H9 (cell line): ENCODE measurements at regions not wholly inside any gene's neighbourhood (a gene's known extent, or its start where the extent isn't known, plus 50 kb on each side); places are given as distances from the start of the nearest gene placed in this dataset.
"Not testable (repeated sequence)": the region's sequence is repeated elsewhere in the genome, so short reads cannot be mapped to it uniquely, and the experiment has no call there.

Experiments
- DNase-seq: peaks from one replicate; pipeline ENCODE4 v3.0.0-alpha.2; 2017
- H2AFZ ChIP-seq: one replicate; pipeline ENCODE4 v1.6.1; 2013; ENCODE audit warnings: mild to moderate bottlenecking, low read length, control low read depth, moderate library complexity
- H2AK5ac ChIP-seq: 2 replicates; pipeline ENCODE4 v1.6.1; 2013; ENCODE audit warnings: low read length, control low read depth, mixed read lengths; ENCODE audit not compliant: insufficient read length
- H2BK120ac ChIP-seq: one replicate; pipeline ENCODE4 v1.6.1; 2013; ENCODE audit warnings: low read depth, mild to moderate bottlenecking, low read length, control low read depth, inconsistent platforms; ENCODE audit not compliant: poor library complexity, severe bottlenecking
- H2BK12ac ChIP-seq: 2 replicates; pipeline ENCODE4 v1.6.1; 2013; ENCODE audit warnings: low read length, control low read depth, mixed read lengths, low read depth; ENCODE audit not compliant: insufficient read length
- H2BK15ac ChIP-seq: 2 replicates; pipeline ENCODE4 v1.6.1; 2013; ENCODE audit warnings: low read depth, low read length, control low read depth
- H2BK20ac ChIP-seq: one replicate; pipeline ENCODE4 v1.6.1; 2013; ENCODE audit warnings: low read depth, mild to moderate bottlenecking, low read length, control low read depth, inconsistent platforms; ENCODE audit not compliant: poor library complexity, severe bottlenecking
- H2BK5ac ChIP-seq: 2 replicates; pipeline ENCODE4 v1.6.1; 2013; ENCODE audit warnings: low read length, control low read depth, mixed read lengths; ENCODE audit not compliant: insufficient read length
- H3K14ac ChIP-seq: 2 replicates; pipeline ENCODE4 v1.6.1; 2013; ENCODE audit warnings: low read length, control low read depth; ENCODE audit not compliant: insufficient read depth
- H3K18ac ChIP-seq: 2 replicates; pipeline ENCODE4 v1.6.1; 2013; ENCODE audit warnings: low read depth, mild to moderate bottlenecking, mixed read lengths, low read length, control low read depth; ENCODE audit not compliant: insufficient read length
- H3K23ac ChIP-seq: 2 replicates; pipeline ENCODE4 v1.6.1; 2013; ENCODE audit warnings: low read length, control low read depth, mixed read lengths, low read depth; ENCODE audit not compliant: insufficient read length
- H3K23me2 ChIP-seq: 2 replicates; pipeline ENCODE4 v1.6.1; 2013; ENCODE audit warnings: low read depth, mild to moderate bottlenecking, mixed read lengths, low read length, control low read depth; ENCODE audit not compliant: insufficient read length, poor library complexity, severe bottlenecking
- H3K27ac ChIP-seq: 2 replicates; pipeline ENCODE4 v1.5.1; 2013; ENCODE audit warnings: low read length, control low read depth, mixed read lengths, low read depth; ENCODE audit not compliant: insufficient read length
- H3K27me3 ChIP-seq: 2 replicates; pipeline ENCODE4 v1.6.1; 2013; ENCODE audit warnings: low read length, control low read depth, inconsistent platforms; ENCODE audit not compliant: insufficient read depth
- H3K4ac ChIP-seq: 2 replicates; pipeline ENCODE4 v1.6.1; 2013; ENCODE audit warnings: low read depth, mild to moderate bottlenecking, control low read depth, inconsistent platforms, low read length, moderate library complexity
- H3K4me1 ChIP-seq: 2 replicates; pipeline ENCODE4 v1.6.1; 2013; ENCODE audit warnings: low read length, control low read depth, inconsistent platforms; ENCODE audit not compliant: insufficient read depth
- H3K4me2 ChIP-seq: 2 replicates; pipeline ENCODE4 v1.6.1; 2013; ENCODE audit warnings: low read length, control low read depth, mixed read lengths; ENCODE audit not compliant: insufficient read length, insufficient read depth
- H3K56ac ChIP-seq: 2 replicates; pipeline ENCODE4 v1.6.1; 2013; ENCODE audit warnings: low read depth, mild to moderate bottlenecking, mixed read lengths, low read length, control low read depth; ENCODE audit not compliant: insufficient read length
- H3K79me1 ChIP-seq: 2 replicates; pipeline ENCODE4 v1.6.1; 2013; ENCODE audit warnings: low read depth, mild to moderate bottlenecking, moderate library complexity, low read length, control low read depth, inconsistent platforms; ENCODE audit not compliant: insufficient read depth, poor library complexity, severe bottlenecking
- H3K79me2 ChIP-seq: 2 replicates; pipeline ENCODE4 v1.6.1; 2013; ENCODE audit warnings: low read length, control low read depth, inconsistent platforms; ENCODE audit not compliant: insufficient read depth
- H3K9ac ChIP-seq: 2 replicates; pipeline ENCODE4 v1.6.1; 2013; ENCODE audit warnings: low read length, control low read depth, mixed read lengths; ENCODE audit not compliant: insufficient read length; ENCODE audit errors: extremely low read depth
- H3K9me3 ChIP-seq: one replicate; pipeline ENCODE4 v1.6.1; 2013; ENCODE audit warnings: low read depth, low read length, inconsistent platforms; ENCODE audit not compliant: control insufficient read depth
- H3T11ph ChIP-seq: one replicate; pipeline ENCODE4 v1.6.1; 2013; ENCODE audit warnings: mild to moderate bottlenecking, low read length, control low read depth, inconsistent platforms
- H4K20me1 ChIP-seq: one replicate; pipeline ENCODE4 v1.6.1; 2013; ENCODE audit not compliant: control insufficient read depth, insufficient read length, insufficient read depth
- H4K5ac ChIP-seq: 2 replicates; pipeline ENCODE4 v1.6.1; 2013; ENCODE audit warnings: low read depth, mild to moderate bottlenecking, mixed read lengths, low read length, control low read depth; ENCODE audit not compliant: insufficient read length
- H4K8ac ChIP-seq: replicated peaks from 2 replicates; pipeline ENCODE4 v1.6.1; 2013; ENCODE audit warnings: low read length, control low read depth, mixed read lengths, low read depth; ENCODE audit not compliant: insufficient read length
- H4K91ac ChIP-seq: 2 replicates; pipeline ENCODE4 v1.6.1; 2013; ENCODE audit warnings: low read depth, mild to moderate bottlenecking, moderate library complexity, mixed read lengths, low read length, control low read depth; ENCODE audit not compliant: insufficient read length
- H3K27ac Mint-ChIP-seq, 3 experiments: 2 replicates in 2 of 3; 3 replicates in 1 of 3; pipeline ENCODE4 v1.8.0; 2020 to 2021; ENCODE audit warnings: mixed read lengths in 3 of 3, mild to moderate bottlenecking in 1 of 3, moderate library complexity in 1 of 3
- H3K27me3 Mint-ChIP-seq: 2 replicates; pipeline ENCODE4 v1.8.0; 2021; ENCODE audit warnings: low read depth, mild to moderate bottlenecking, moderate library complexity, mixed read lengths
- H3K36me3 Mint-ChIP-seq, 3 experiments: 2 replicates in 2 of 3; 3 replicates in 1 of 3; pipeline ENCODE4 v1.8.0; 2020 to 2021; ENCODE audit warnings: low read depth in 3 of 3, mixed read lengths in 3 of 3; ENCODE audit not compliant: insufficient read depth in 1 of 3
- H3K4me1 Mint-ChIP-seq, 2 experiments: 2 replicates each; pipeline ENCODE4 v1.8.0; 2020; ENCODE audit warnings: mixed read lengths in 2 of 2
- H3K4me3 Mint-ChIP-seq, 2 experiments: 2 replicates in 1 of 2; 3 replicates in 1 of 2; pipeline ENCODE4 v1.8.0; 2020 to 2021; ENCODE audit warnings: mild to moderate bottlenecking in 2 of 2, mixed read lengths in 2 of 2, moderate library complexity in 1 of 2
- H3K9me3 Mint-ChIP-seq, 2 experiments: 2 replicates in 1 of 2; 3 replicates in 1 of 2; pipeline ENCODE4 v1.8.0; 2020; ENCODE audit warnings: mild to moderate bottlenecking in 2 of 2, mixed read lengths in 2 of 2, moderate library complexity in 1 of 2
- WGBS: extraction: QIAGEN DNeasy Blood & Tissue Kit; methylation state at CpG from one replicate; pipeline ENCODE4 v1.1.7; 2013; ENCODE audit warnings: missing lambda C conversion rate, low lambda C conversion rate, mixed read lengths; ENCODE audit not compliant: insufficient read length; ENCODE audit errors: extremely low coverage; 5-methylcytosine and 5-hydroxymethylcytosine counted together
- TF ChIP-seq, protein P1 (sequence below): fragments of 200-600 bp; sonication (generic); conservative IDR thresholded peaks from 3 replicates; pipeline ENCODE4 v1.8.0; 2021; ENCODE audit warnings: antibody characterized with exemption, mild to moderate bottlenecking

DNA sequence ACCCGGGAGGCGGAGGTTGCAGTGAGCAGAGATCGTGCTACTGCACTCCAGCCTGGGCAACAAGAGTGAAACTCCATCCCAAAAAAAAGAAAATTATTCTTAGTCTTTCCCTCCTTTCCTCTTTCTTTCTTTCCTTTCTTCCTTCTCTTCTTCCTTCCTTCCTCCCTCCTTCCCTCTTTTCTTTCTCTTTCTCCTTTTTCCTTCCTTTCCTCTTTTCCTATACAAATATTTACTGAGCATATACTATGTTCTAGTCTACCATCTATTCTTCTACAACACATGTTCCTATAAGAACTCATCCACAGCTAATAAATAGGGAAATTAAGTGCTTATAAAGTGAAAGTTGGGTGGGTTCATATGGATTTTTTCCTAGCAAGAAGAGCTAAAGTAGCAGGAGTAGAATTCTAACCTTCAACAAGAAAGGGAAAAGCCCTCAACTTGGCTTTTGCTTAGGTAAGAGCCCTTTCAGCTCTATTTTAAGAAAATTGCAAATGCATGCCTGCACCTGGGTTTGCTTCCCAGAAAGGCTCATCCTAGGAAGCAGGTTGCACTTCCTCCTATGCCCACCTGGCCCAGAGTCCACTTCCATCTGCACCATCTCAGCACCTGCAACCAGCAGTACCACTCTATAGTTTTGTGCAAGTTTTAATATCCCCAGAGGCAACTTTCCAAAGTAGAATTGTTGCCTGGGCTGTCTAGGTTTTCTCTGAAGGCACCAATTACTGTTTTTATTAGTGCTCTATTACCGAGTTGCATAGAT lies 122.0 kb upstream of the CCND2 start:
- Mint-ChIP-seq H3K4me3 (no peak overlapping the region), H3K4me1 (peaks cover 24 to 30% of the 10 kb centered on the region in 2 experiments), H3K27me3 (no peaks in the 10 kb centered on the region), H3K36me3 (peaks cover 0 to 1% (median 0%) of the 10 kb centered on the region in 3 experiments; a peak in 2 of 7 replicates), H3K9me3 (peaks cover 0 to 3% of the 10 kb centered on the region in 2 experiments; a peak in 2 of 5 replicates), H3K27ac (no peak overlapping the region)
- no peak overlapping the region for H4K91ac ChIP-seq
- no CpG with 5 or more reads among the region's 4 CpGs for WGBS
- no peak overlapping the region for H2AFZ ChIP-seq
- H3K79me1 ChIP-seq, result no peaks in the 10 kb centered on the region
- H3K27me3 ChIP-seq, result no peaks in the 10 kb centered on the region
- no peaks in the 10 kb centered on the region for H3K23me2 ChIP-seq
- H3K4me1 ChIP-seq, result peaks cover 18% of the 10 kb centered on the region
- no peak overlapping the region for H2AK5ac ChIP-seq
- H3K27ac ChIP-seq, result no peak overlapping the region
- no peak overlapping the region for H3K56ac ChIP-seq
- H2BK120ac ChIP-seq, result no peak overlapping the region
- no peak overlapping the region for H2BK5ac ChIP-seq
- TF ChIP-seq, protein P1, sequence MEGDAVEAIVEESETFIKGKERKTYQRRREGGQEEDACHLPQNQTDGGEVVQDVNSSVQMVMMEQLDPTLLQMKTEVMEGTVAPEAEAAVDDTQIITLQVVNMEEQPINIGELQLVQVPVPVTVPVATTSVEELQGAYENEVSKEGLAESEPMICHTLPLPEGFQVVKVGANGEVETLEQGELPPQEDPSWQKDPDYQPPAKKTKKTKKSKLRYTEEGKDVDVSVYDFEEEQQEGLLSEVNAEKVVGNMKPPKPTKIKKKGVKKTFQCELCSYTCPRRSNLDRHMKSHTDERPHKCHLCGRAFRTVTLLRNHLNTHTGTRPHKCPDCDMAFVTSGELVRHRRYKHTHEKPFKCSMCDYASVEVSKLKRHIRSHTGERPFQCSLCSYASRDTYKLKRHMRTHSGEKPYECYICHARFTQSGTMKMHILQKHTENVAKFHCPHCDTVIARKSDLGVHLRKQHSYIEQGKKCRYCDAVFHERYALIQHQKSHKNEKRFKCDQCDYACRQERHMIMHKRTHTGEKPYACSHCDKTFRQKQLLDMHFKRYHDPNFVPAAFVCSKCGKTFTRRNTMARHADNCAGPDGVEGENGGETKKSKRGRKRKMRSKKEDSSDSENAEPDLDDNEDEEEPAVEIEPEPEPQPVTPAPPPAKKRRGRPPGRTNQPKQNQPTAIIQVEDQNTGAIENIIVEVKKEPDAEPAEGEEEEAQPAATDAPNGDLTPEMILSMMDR, result no peak; the same call in 2 of the 3 replicates
- no peak overlapping the region for H3K23ac ChIP-seq
- no peak overlapping the region for H3T11ph ChIP-seq
- no peak overlapping the region for H3K18ac ChIP-seq
- H2BK15ac ChIP-seq, result no peak overlapping the region
- no peak overlapping the region for H3K9ac ChIP-seq
- no peak overlapping the region for H2BK20ac ChIP-seq
- H3K4me2 ChIP-seq, result no peak overlapping the region
- H4K20me1 ChIP-seq, result no peaks in the 10 kb centered on the region
- H2BK12ac ChIP-seq, result no peak overlapping the region
- H3K4ac ChIP-seq, result no peak overlapping the region
- no peak overlapping the region for H3K14ac ChIP-seq
- H3K79me2 ChIP-seq, result no peaks in the 10 kb centered on the region
- DNase-seq, result no peak
- H3K9me3 ChIP-seq, result no peaks in the 10 kb centered on the region
- H4K5ac ChIP-seq, result no peak overlapping the region
- H4K8ac ChIP-seq, result no peak overlapping the region

DNA sequence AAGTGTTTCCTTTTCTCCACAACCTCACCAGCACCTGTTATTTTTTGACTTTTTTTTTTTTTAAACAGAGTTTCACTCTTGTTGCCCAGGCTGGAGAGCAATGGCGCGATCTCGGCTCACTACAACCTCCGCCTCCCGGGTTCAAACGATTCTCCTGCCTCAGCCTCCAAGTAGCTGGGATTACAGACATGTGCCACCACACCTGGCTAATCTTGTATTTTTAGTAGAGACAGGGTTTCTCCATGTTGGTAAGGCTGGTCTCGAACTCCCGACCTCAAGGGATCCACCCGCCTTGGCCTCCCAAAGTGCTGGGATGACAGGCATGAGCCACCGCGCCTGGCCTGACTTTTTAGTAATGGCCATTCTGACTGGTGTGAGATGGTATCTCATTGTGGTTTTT lies 123.2 kb upstream of the CCND2 start:
- H3K9me3 Mint-ChIP-seq, DNase-seq, H3K27me3 ChIP-seq, H3K4ac ChIP-seq, H3K4me3 Mint-ChIP-seq, H2AFZ ChIP-seq, H3K4me2 ChIP-seq, H3K27ac ChIP-seq, H3K9ac ChIP-seq, H4K20me1 ChIP-seq, H2BK120ac ChIP-seq, H3K9me3 ChIP-seq, H3K79me2 ChIP-seq, H3T11ph ChIP-seq, H2BK5ac ChIP-seq, H3K56ac ChIP-seq, H2AK5ac ChIP-seq, H4K5ac ChIP-seq, H3K14ac ChIP-seq, H2BK12ac ChIP-seq, H2BK15ac ChIP-seq, H3K27me3 Mint-ChIP-seq, H4K91ac ChIP-seq, H3K23ac ChIP-seq, H4K8ac ChIP-seq, H3K23me2 ChIP-seq, H3K79me1 ChIP-seq, H3K27ac Mint-ChIP-seq, H3K18ac ChIP-seq, H3K36me3 Mint-ChIP-seq, H2BK20ac ChIP-seq: not testable (repeated sequence)
- no CpG with 5 or more reads among the region's 11 CpGs for WGBS
- H3K4me1 ChIP-seq, result peaks cover 11% of the 10 kb centered on the region
- peaks cover 20 to 29% of the 10 kb centered on the region in 2 experiments for H3K4me1 Mint-ChIP-seq
